NCI-H2171 (cell line): ENCODE measurements at regions not wholly inside any gene's neighbourhood (a gene's known extent, or its start where the extent isn't known, plus 50 kb on each side); places are given as distances from the start of the nearest gene placed in this dataset.
A peak's percentile ranks its signal among the peaks of the same experiment; 100 is the strongest.

ENCODE experiments used
- DNase-seq: peaks from one replicate; lab custom pipeline; 2025; lab: John Stamatoyannopoulos, UW

GRCh38 chr11:116598556-116598955 lies 174.2 kb downstream of the BUD13 start:
- DNase-seq, result no peak

- no peak for DNase-seq
These were observed 174.8 kb downstream of the BUD13 start for GRCh38 chr11:116598036-116598435.

GRCh38 chr11:116596346-116597260 lies 176.2 kb downstream of the BUD13 start:
- DNase-seq, result no peak

- no peak for DNase-seq
These were observed 177.4 kb downstream of the BUD13 start for GRCh38 chr11:116595305-116595880.

GRCh38 chr11:116590844-116591570 lies 181.8 kb downstream of the BUD13 start:
- DNase-seq, result no peak

GRCh38 chr11:116589402-116589801 lies 183.4 kb downstream of the BUD13 start:
- no peak for DNase-seq

- DNase-seq, result no peak
These were observed 186.4 kb downstream of the BUD13 start for GRCh38 chr11:116586392-116586791.

- DNase-seq, result peak; percentile 70
These were observed 190.2 kb downstream of the BUD13 start for GRCh38 chr11:116582571-116582970.

GRCh38 chr11:116581349-116581748 lies 191.4 kb downstream of the BUD13 start:
- DNase-seq, result no peak

GRCh38 chr11:116580799-116581198 lies 192.0 kb downstream of the BUD13 start:
- peak; percentile 37 for DNase-seq

GRCh38 chr11:116579857-116580727 lies 192.7 kb downstream of the BUD13 start:
- DNase-seq, result peak; percentile 40

GRCh38 chr11:116579031-116579653 lies 193.6 kb downstream of the BUD13 start:
- no peak for DNase-seq

- no peak for DNase-seq
These were observed 194.8 kb downstream of the BUD13 start for GRCh38 chr11:116577956-116578355.

- DNase-seq, result no peak
These were observed 195.5 kb downstream of the BUD13 start for GRCh38 chr11:116577273-116577672.

- DNase-seq, result no peak
These were observed 196.3 kb downstream of the BUD13 start for GRCh38 chr11:116576526-116576925.

- no peak for DNase-seq
These were observed 205.0 kb downstream of the BUD13 start for GRCh38 chr11:116567721-116568242.

GRCh38 chr11:116563712-116564047 lies 209.1 kb downstream of the BUD13 start:
- no peak for DNase-seq

- DNase-seq, result no peak
These were observed 209.6 kb downstream of the BUD13 start for GRCh38 chr11:116563028-116563711.

GRCh38 chr11:116560589-116560988 lies 212.2 kb downstream of the BUD13 start:
- DNase-seq, result no peak

- no peak for DNase-seq
These were observed 214.1 kb downstream of the BUD13 start for GRCh38 chr11:116558504-116559211.
